Right lobe of liver (tissue), 6 donors: ENCODE measurements at regions not wholly inside any gene's neighbourhood (a gene's known extent, or its start where the extent isn't known, plus 50 kb on each side); places are given as distances from the start of the nearest gene placed in this dataset.

Experiments
- ATAC-seq, 4 donors: fragments of 200-7000 bp; cut with Tn5 transposase; one replicate each; pipeline ENCODE4 v1.9.1; 2020; ENCODE audit warnings: mild to moderate bottlenecking in 4 of 4, moderate library complexity in 4 of 4
- DNase-seq, 3 donors: peaks; one replicate each; pipeline ENCODE4 v3.0.0-alpha.2; 2020
- H3K27ac ChIP-seq, 3 donors: fragments of 200-600 bp; one replicate each; pipeline ENCODE4 v1.8.0; 2022
- H3K27me3 ChIP-seq, 2 donors: fragments of 200-600 bp; one replicate each; pipeline ENCODE4 v1.8.0; 2022
- H3K36me3 ChIP-seq, 4 donors: fragments of 200-600 bp; sonication (generic) in 1 of 4; one replicate each; pipeline versions ENCODE4 v1.5.1 to v1.8.0; 2017 to 2022; ENCODE audit warnings: control low read depth in 1 of 4
- H3K4me1 ChIP-seq, 4 donors: fragments of 200-600 bp; sonication (generic) in 1 of 4; one replicate each; pipeline versions ENCODE4 v1.5.1 to v1.8.0; 2017 to 2022; ENCODE audit warnings: control low read depth in 1 of 4
- H3K4me3 ChIP-seq, 3 donors: fragments of 200-600 bp; one replicate each; pipeline ENCODE4 v1.8.0; 2022
- H3K9me3 ChIP-seq, 4 donors: fragments of 200-600 bp; sonication (generic) in 1 of 4; one replicate each; pipeline versions ENCODE4 v1.5.1 to v1.8.0; 2017 to 2022; ENCODE audit warnings: control low read depth in 1 of 4
- CTCF ChIP-seq, 4 donors: fragments of 200-600 bp in 3 of 4; fragments of 450-650 bp in 1 of 4; IDR thresholded peaks; one replicate each; pipeline versions ENCODE4 v1.5.1 to v1.8.0; 2016 to 2022; ENCODE audit warnings: antibody characterized with exemption in 4 of 4, mild to moderate bottlenecking in 2 of 4
- POLR2A ChIP-seq: fragments of 450-650 bp; IDR thresholded peaks from one replicate; pipeline ENCODE4 v1.6.1; 2017; ENCODE audit warnings: antibody characterized with exemption, mild to moderate bottlenecking
- WGBS: methylation state at CpG from one replicate; pipeline ENCODE4 v1.1.6; 2018; ENCODE audit warnings: low coverage, low lambda C conversion rate; ENCODE audit not compliant: insufficient coverage; ENCODE audit errors: missing lambda C conversion rate; 5-methylcytosine and 5-hydroxymethylcytosine counted together
- intact Hi-C, 2 donors: fragments of 100-400 bp; cut with DNase I; formaldehyde crosslinking; loops; one replicate each; pipeline versions ENCODE4 v1.11.2 to v1.14.1; 2022
- donor health status: DM: no; HTN: yes; CAD: no.
- donor health status: DM: no; HTN: no; CAD: no.
- donor health status: DM: no; HTN: no; CAD: no.
- donor health status: DM: no; HTN: yes; CAD: no.
- donor health status: DM: no; HTN: yes; CAD: no.

GRCh38 chr4:161172396-161173026 lies 991.3 kb downstream of the FSTL5 start:
- no peaks in the 10 kb centered on the region for H3K9me3 ChIP-seq
- WGBS, result 81% methylated on average over 1 of the region's 1 CpG
- H3K27ac ChIP-seq, result no peak overlapping the region
- ATAC-seq, result no peak
- TF ChIP-seq CTCF (IDR thresholded peaks at IDR 0.05), result no peak
- no peak for TF ChIP-seq POLR2A
- H3K36me3 ChIP-seq, result no peaks in the 10 kb centered on the region
- intact Hi-C loops, result no loop called here
- no peak overlapping the region for H3K4me3 ChIP-seq
- DNase-seq, result no peak
- no peaks in the 10 kb centered on the region for H3K27me3 ChIP-seq
- no peaks in the 10 kb centered on the region for H3K4me1 ChIP-seq

- intact Hi-C loops, result no loop called here
- no peak for ATAC-seq
Observed at GRCh38 chr4:161167539-161167938, 996.3 kb downstream of the FSTL5 start.

GRCh38 chr4:161160718-161161117 lies 1003.1 kb downstream of the FSTL5 start:
- H3K4me3 ChIP-seq, result no peak overlapping the region
- no peak for TF ChIP-seq POLR2A
- no peak for TF ChIP-seq CTCF (IDR thresholded peaks at IDR 0.05)
- no peaks in the 10 kb centered on the region for H3K9me3 ChIP-seq
- WGBS, result 54% methylated on average over 3 of the region's 3 CpGs
- no peaks in the 10 kb centered on the region for H3K27me3 ChIP-seq
- no peak for DNase-seq
- no peak overlapping the region for H3K27ac ChIP-seq
- ATAC-seq, result no peak
- intact Hi-C loops, result no loop called here
- H3K36me3 ChIP-seq, result no peaks in the 10 kb centered on the region
- H3K4me1 ChIP-seq, result no peaks in the 10 kb centered on the region

More at GRCh38 chr4:161167539-161167938, 996.3 kb downstream of the FSTL5 start:
- Histone ChIP-seq H3K4me3 (no peak overlapping the region), H3K4me1 (no peaks in the 10 kb centered on the region), H3K27ac (no peak overlapping the region), H3K9me3 (no peaks in the 10 kb centered on the region), H3K36me3 (no peaks in the 10 kb centered on the region), H3K27me3 (no peaks in the 10 kb centered on the region)
- no peak for DNase-seq
- TF ChIP-seq CTCF (IDR thresholded peaks at IDR 0.05), result no peak
- no peak for TF ChIP-seq POLR2A

GRCh38 chr4:161148051-161148450 lies 1015.7 kb downstream of the FSTL5 start:
- ATAC-seq, result peak; percentile 87 to 93 (median 90)

More at GRCh38 chr4:161148051-161148450, 1015.7 kb downstream of the FSTL5 start:
- Histone ChIP-seq H3K27ac (peak overlapping the region in 2 of 3 donors; percentile 21 to 62), H3K4me1 (peaks cover 0 to 24% (median 0%) of the 10 kb centered on the region in 4 donors), H3K36me3 (no peaks in the 10 kb centered on the region), H3K9me3 (no peaks in the 10 kb centered on the region), H3K4me3 (no peak overlapping the region), H3K27me3 (no peaks in the 10 kb centered on the region)
- intact Hi-C loops, result no loop called here
- WGBS, result 20% methylated on average over 1 of the region's 2 CpGs
- peak; percentile 62 to 90 (median 88) for DNase-seq
- TF ChIP-seq POLR2A (no peak), CTCF (IDR thresholded peaks at IDR 0.05) (no peak)
